PC-9 (cell line): ENCODE measurements at regions not wholly inside any gene's neighbourhood (a gene's known extent, or its start where the extent isn't known, plus 50 kb on each side); places are given as distances from the start of the nearest gene placed in this dataset.

Experiments
- CTCF ChIP-seq: fragments of 200-600 bp; sonication (generic); conservative IDR thresholded peaks from 2 replicates; pipeline ENCODE4 v1.6.1; 2017; ENCODE audit warnings: mixed run types, antibody characterized with exemption, mild to moderate bottlenecking, moderate library complexity
- EZH2 ChIP-seq: fragments of 200-600 bp; sonication (generic); IDR thresholded peaks from 2 replicates; pipeline ENCODE4 v1.8.0; 2017; ENCODE audit warnings: antibody characterized with exemption, low read depth

GRCh38 chr21:14010729-14011128 lies 200.0 kb downstream of the LIPI start:
- TF ChIP-seq CTCF (no peak), EZH2 (no peak)
